ENCODE measurements at regions not wholly inside any gene's neighbourhood (a gene's known extent, or its start where the extent isn't known, plus 50 kb on each side); places are given as distances from the start of the nearest gene placed in this dataset.

- Histone ChIP-seq H3K4me3 (ENCODE audit: insufficient read depth, low read depth, low read length) (no peak overlapping the region), H3K36me3 (ENCODE audit: insufficient read depth, low read length) (no peaks in the 10 kb centered on the region), H3K27ac (ENCODE audit: low read depth, low read length) (no peak overlapping the region), H3K9ac (ENCODE audit: low read length) (no peak overlapping the region), H3K27me3 (ENCODE audit: insufficient read depth, low read length) (no peaks in the 10 kb centered on the region), H2AFZ (ENCODE audit: low read depth, low read length) (no peak overlapping the region), H3K4me1 (ENCODE audit: insufficient read depth, low read length) (no peaks in the 10 kb centered on the region), H3K79me2 (ENCODE audit: insufficient read depth, low read length) (no peaks in the 10 kb centered on the region), H3K9me3 (ENCODE audit: insufficient read depth, low read depth, low read length) (no peaks in the 10 kb centered on the region), H4K20me1 (ENCODE audit: insufficient read depth, low read length) (no peaks in the 10 kb centered on the region), H3K4me2 (ENCODE audit: low read length) (no peak overlapping the region)
- FAIRE-seq (no peak), DNase-seq (ENCODE audit: low read depth) (no peak)
- Mint-ChIP-seq H3K36me3 (ENCODE audit: low read depth, unreplicated experiment) (no peaks in the 10 kb centered on the region), H3K4me1 (ENCODE audit: low read depth, unreplicated experiment) (no peaks in the 10 kb centered on the region), H3K27me3 (ENCODE audit: low read depth, unreplicated experiment) (peaks cover 70% of the 10 kb centered on the region), H3K27ac (ENCODE audit: unreplicated experiment) (no peak overlapping the region), H3K4me3 (ENCODE audit: unreplicated experiment) (no peak overlapping the region), H3K9me3 (ENCODE audit: unreplicated experiment) (peaks cover 10% of the 10 kb centered on the region)
- TF ChIP-seq, protein P1, sequence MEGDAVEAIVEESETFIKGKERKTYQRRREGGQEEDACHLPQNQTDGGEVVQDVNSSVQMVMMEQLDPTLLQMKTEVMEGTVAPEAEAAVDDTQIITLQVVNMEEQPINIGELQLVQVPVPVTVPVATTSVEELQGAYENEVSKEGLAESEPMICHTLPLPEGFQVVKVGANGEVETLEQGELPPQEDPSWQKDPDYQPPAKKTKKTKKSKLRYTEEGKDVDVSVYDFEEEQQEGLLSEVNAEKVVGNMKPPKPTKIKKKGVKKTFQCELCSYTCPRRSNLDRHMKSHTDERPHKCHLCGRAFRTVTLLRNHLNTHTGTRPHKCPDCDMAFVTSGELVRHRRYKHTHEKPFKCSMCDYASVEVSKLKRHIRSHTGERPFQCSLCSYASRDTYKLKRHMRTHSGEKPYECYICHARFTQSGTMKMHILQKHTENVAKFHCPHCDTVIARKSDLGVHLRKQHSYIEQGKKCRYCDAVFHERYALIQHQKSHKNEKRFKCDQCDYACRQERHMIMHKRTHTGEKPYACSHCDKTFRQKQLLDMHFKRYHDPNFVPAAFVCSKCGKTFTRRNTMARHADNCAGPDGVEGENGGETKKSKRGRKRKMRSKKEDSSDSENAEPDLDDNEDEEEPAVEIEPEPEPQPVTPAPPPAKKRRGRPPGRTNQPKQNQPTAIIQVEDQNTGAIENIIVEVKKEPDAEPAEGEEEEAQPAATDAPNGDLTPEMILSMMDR (IDR thresholded peaks at IDR 0.05; ENCODE audit: insufficient read depth, low read depth, low read length): no peak
- no peak for TF ChIP-seq EZH2 (IDR thresholded peaks at IDR 0.05; ENCODE audit: insufficient read depth, low read length)
These were observed 213.8 kb downstream of the SMAD2 start for GRCh38 chr18:47716632-47717185.

GRCh38 chr18:47710451-47710850 lies 220.0 kb downstream of the SMAD2 start:
- H3K4me1 ChIP-seq (ENCODE audit: insufficient read depth, low read length): no peaks in the 10 kb centered on the region
- H3K27ac Mint-ChIP-seq (ENCODE audit: unreplicated experiment): no peak overlapping the region

DNA sequence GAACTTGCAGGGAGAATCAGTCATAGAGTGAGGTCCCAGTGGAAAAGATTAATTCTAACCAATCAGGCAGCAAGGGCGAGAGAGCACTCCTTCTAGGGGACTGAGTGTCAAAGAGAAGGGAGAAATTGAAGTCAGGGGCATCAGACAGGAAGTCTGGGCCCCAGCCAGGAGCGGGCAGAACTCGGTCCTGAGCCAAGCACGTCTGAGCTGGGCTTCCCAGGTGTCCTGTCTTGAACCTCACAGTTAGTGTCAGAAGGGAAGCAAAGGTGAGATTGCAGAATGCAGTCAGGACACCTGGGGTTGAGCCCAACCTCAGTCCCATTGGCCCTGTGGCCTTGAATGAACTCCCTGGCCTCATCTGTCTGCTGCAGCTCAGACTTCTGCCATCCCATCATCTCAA lies 220.9 kb downstream of the SMAD2 start:
- Histone ChIP-seq H3K9me3 (ENCODE audit: insufficient read depth, low read depth, low read length) (no peaks in the 10 kb centered on the region), H3K9ac (ENCODE audit: low read length) (no peak overlapping the region), H3K4me2 (ENCODE audit: low read length) (no peak overlapping the region), H4K20me1 (ENCODE audit: insufficient read depth, low read length) (no peaks in the 10 kb centered on the region), H3K79me2 (ENCODE audit: insufficient read depth, low read length) (no peaks in the 10 kb centered on the region), H3K27me3 (ENCODE audit: insufficient read depth, low read length) (no peaks in the 10 kb centered on the region), H2AFZ (ENCODE audit: low read depth, low read length) (no peak overlapping the region), H3K4me3 (ENCODE audit: insufficient read depth, low read depth, low read length) (no peak overlapping the region), H3K27ac (ENCODE audit: low read depth, low read length) (no peak overlapping the region), H3K4me1 (ENCODE audit: insufficient read depth, low read length) (no peaks in the 10 kb centered on the region), H3K36me3 (ENCODE audit: insufficient read depth, low read length) (no peaks in the 10 kb centered on the region)
- peaks cover 3% of the 10 kb centered on the region for H3K9me3 Mint-ChIP-seq (ENCODE audit: unreplicated experiment)
- H3K4me3 Mint-ChIP-seq (ENCODE audit: unreplicated experiment): no peak overlapping the region
- DNase-seq (ENCODE audit: low read depth): no peak
- peaks cover 42% of the 10 kb centered on the region for H3K27me3 Mint-ChIP-seq (ENCODE audit: low read depth, unreplicated experiment)
- no peak for FAIRE-seq
- TF ChIP-seq, protein P1 (IDR thresholded peaks at IDR 0.05; ENCODE audit: insufficient read depth, low read depth, low read length): no peak
- no peak for TF ChIP-seq EZH2 (IDR thresholded peaks at IDR 0.05; ENCODE audit: insufficient read depth, low read length)
- no peaks in the 10 kb centered on the region for H3K36me3 Mint-ChIP-seq (ENCODE audit: low read depth, unreplicated experiment)
- H3K27ac Mint-ChIP-seq (ENCODE audit: unreplicated experiment): no peak overlapping the region
- no peaks in the 10 kb centered on the region for H3K4me1 Mint-ChIP-seq (ENCODE audit: low read depth, unreplicated experiment)

More at GRCh38 chr18:47710451-47710850, 220.0 kb downstream of the SMAD2 start:
- Mint-ChIP-seq H3K36me3 (ENCODE audit: low read depth, unreplicated experiment) (no peaks in the 10 kb centered on the region), H3K9me3 (ENCODE audit: unreplicated experiment) (peaks cover 2% of the 10 kb centered on the region), H3K4me1 (ENCODE audit: low read depth, unreplicated experiment) (no peaks in the 10 kb centered on the region), H3K27me3 (ENCODE audit: low read depth, unreplicated experiment) (peaks cover 48% of the 10 kb centered on the region), H3K4me3 (ENCODE audit: unreplicated experiment) (no peak overlapping the region)
- Histone ChIP-seq H3K9ac (ENCODE audit: low read length) (no peak overlapping the region), H3K79me2 (ENCODE audit: insufficient read depth, low read length) (no peaks in the 10 kb centered on the region), H3K27ac (ENCODE audit: low read depth, low read length) (no peak overlapping the region), H3K9me3 (ENCODE audit: insufficient read depth, low read depth, low read length) (no peaks in the 10 kb centered on the region), H4K20me1 (ENCODE audit: insufficient read depth, low read length) (no peaks in the 10 kb centered on the region), H3K27me3 (ENCODE audit: insufficient read depth, low read length) (no peaks in the 10 kb centered on the region), H3K36me3 (ENCODE audit: insufficient read depth, low read length) (no peaks in the 10 kb centered on the region), H2AFZ (ENCODE audit: low read depth, low read length) (no peak overlapping the region), H3K4me3 (ENCODE audit: insufficient read depth, low read depth, low read length) (no peak overlapping the region), H3K4me2 (ENCODE audit: low read length) (no peak overlapping the region)
- FAIRE-seq (no peak), DNase-seq (ENCODE audit: low read depth) (no peak)
- no peak for TF ChIP-seq EZH2 (IDR thresholded peaks at IDR 0.05; ENCODE audit: insufficient read depth, low read length)
- TF ChIP-seq, protein P1 (IDR thresholded peaks at IDR 0.05; ENCODE audit: insufficient read depth, low read depth, low read length): no peak

Data from astrocyte (in vitro differentiated cells and primary cell).